DOHH2 (cell line): ENCODE measurements at regions not wholly inside any gene's neighbourhood (a gene's known extent, or its start where the extent isn't known, plus 50 kb on each side); places are given as distances from the start of the nearest gene placed in this dataset.

Source experiments
- H3F3A ChIP-seq: fragments of 200-600 bp; sonication (generic), shearing (Covaris generic); 2 replicates; pipeline ENCODE4 v1.6.0; 2016; ENCODE audit warnings: antibody characterized with exemption, mild to moderate bottlenecking; ENCODE audit not compliant: control insufficient read depth, insufficient read depth
- H3K27ac ChIP-seq: fragments of 200-600 bp; sonication (generic); 2 replicates; pipeline ENCODE4 v1.5.1; 2014; ENCODE audit warnings: low read depth, mild to moderate bottlenecking, low read length, moderate library complexity
- H3K27me3 ChIP-seq: fragments of 200-600 bp; sonication (generic); 2 replicates; pipeline ENCODE4 v1.6.1; 2014; ENCODE audit warnings: mild to moderate bottlenecking, low read length, mixed read lengths; ENCODE audit not compliant: control insufficient read depth
- H3K36me3 ChIP-seq: fragments of 200-600 bp; sonication (generic); 2 replicates; pipeline ENCODE4 v1.6.1; 2014; ENCODE audit warnings: mild to moderate bottlenecking, low read length, moderate library complexity, mixed read lengths; ENCODE audit not compliant: control insufficient read depth
- H3K4me1 ChIP-seq: fragments of 200-600 bp; sonication (generic); 2 replicates; pipeline ENCODE4 v1.6.1; 2014; ENCODE audit warnings: mild to moderate bottlenecking, low read length, mixed read lengths; ENCODE audit not compliant: control insufficient read depth
- H3K4me2 ChIP-seq: fragments of 200-600 bp; sonication (generic); 2 replicates; pipeline ENCODE4 v1.6.0; 2014; ENCODE audit warnings: mild to moderate bottlenecking, low read length, moderate library complexity
- H3K4me3 ChIP-seq: fragments of 200-600 bp; sonication (generic); 2 replicates; pipeline ENCODE4 v1.5.1; 2014; ENCODE audit warnings: mild to moderate bottlenecking, low read length, mixed read lengths
- H3K79me2 ChIP-seq: fragments of 200-600 bp; sonication (generic); 2 replicates; pipeline ENCODE4 v1.6.1; 2014; ENCODE audit warnings: mild to moderate bottlenecking, low read length, mixed read lengths; ENCODE audit not compliant: control insufficient read depth
- H3K9me2 ChIP-seq: fragments of 200-600 bp; sonication (generic); replicated peaks from 2 replicates; pipeline ENCODE4 v1.6.1; 2014; ENCODE audit warnings: mild to moderate bottlenecking, low read length, mixed read lengths; ENCODE audit not compliant: control insufficient read depth
- H3K9me3 ChIP-seq: fragments of 200-600 bp; sonication (generic); 2 replicates; pipeline ENCODE4 v1.6.1; 2014; ENCODE audit warnings: antibody characterized with exemption, low read length, mixed read lengths; ENCODE audit not compliant: control insufficient read depth, insufficient read depth
- H4K20me1 ChIP-seq: fragments of 200-600 bp; sonication (generic); 2 replicates; pipeline ENCODE4 v1.6.0; 2014; ENCODE audit warnings: low read depth, mild to moderate bottlenecking, antibody characterized with exemption, low read length, moderate library complexity; ENCODE audit not compliant: control insufficient read depth, insufficient read depth
- EZH2phosphoT487 ChIP-seq: fragments of 200-600 bp; sonication (generic); IDR thresholded peaks from 2 replicates; pipeline ENCODE4 v1.6.1; 2017; ENCODE audit warnings: borderline replicate concordance, mild to moderate bottlenecking, antibody characterized with exemption, low read length, moderate library complexity, mixed read lengths
- TF ChIP-seq, protein P1 (sequence below): fragments of 200-600 bp; sonication (generic); IDR thresholded peaks from one replicate; pipeline ENCODE4 v1.5.1; 2014; ENCODE audit warnings: antibody characterized with exemption, mild to moderate bottlenecking, low read depth, low read length; ENCODE audit not compliant: poor library complexity, severe bottlenecking

- Histone ChIP-seq H3F3A (no peaks in the 10 kb centered on the region), H4K20me1 (no peaks in the 10 kb centered on the region), H3K4me2 (no peak overlapping the region), H3K27ac (no peak overlapping the region), H3K9me2 (no peaks in the 10 kb centered on the region), H3K4me3 (no peak overlapping the region), H3K79me2 (no peaks in the 10 kb centered on the region), H3K36me3 (no peaks in the 10 kb centered on the region), H3K27me3 (no peaks in the 10 kb centered on the region), H3K4me1 (no peaks in the 10 kb centered on the region), H3K9me3 (no peaks in the 10 kb centered on the region)
- TF ChIP-seq, protein P1, sequence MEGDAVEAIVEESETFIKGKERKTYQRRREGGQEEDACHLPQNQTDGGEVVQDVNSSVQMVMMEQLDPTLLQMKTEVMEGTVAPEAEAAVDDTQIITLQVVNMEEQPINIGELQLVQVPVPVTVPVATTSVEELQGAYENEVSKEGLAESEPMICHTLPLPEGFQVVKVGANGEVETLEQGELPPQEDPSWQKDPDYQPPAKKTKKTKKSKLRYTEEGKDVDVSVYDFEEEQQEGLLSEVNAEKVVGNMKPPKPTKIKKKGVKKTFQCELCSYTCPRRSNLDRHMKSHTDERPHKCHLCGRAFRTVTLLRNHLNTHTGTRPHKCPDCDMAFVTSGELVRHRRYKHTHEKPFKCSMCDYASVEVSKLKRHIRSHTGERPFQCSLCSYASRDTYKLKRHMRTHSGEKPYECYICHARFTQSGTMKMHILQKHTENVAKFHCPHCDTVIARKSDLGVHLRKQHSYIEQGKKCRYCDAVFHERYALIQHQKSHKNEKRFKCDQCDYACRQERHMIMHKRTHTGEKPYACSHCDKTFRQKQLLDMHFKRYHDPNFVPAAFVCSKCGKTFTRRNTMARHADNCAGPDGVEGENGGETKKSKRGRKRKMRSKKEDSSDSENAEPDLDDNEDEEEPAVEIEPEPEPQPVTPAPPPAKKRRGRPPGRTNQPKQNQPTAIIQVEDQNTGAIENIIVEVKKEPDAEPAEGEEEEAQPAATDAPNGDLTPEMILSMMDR = no peak
Measured at GRCh38 chr17:69914520-69914919, 160.5 kb upstream of the KCNJ16 start.

DNA sequence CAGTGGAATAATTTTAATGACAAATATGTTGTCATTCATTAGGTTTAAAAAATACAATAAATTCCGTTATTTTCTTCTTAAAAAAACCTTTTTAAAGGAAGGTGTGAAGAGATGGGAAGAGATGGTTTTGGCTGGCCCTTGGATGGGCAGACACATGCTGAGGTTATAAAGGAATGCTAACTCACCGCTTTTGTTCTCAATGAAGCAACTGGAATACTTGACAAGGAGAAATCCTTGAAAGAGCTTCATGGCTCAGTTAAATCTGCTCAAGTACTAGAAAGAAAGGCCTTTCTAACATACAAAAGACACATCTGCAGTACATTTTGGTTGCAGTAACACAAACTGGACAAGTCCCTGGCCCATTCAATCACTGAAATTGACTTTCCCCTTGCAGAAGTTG lies 158.3 kb upstream of the KCNJ16 start:
- Histone ChIP-seq H3K36me3 (no peaks in the 10 kb centered on the region), H3K4me1 (no peaks in the 10 kb centered on the region), H3F3A (no peaks in the 10 kb centered on the region), H3K4me3 (no peak overlapping the region), H3K27ac (no peak overlapping the region), H3K79me2 (no peaks in the 10 kb centered on the region), H3K4me2 (no peak overlapping the region), H3K9me2 (no peaks in the 10 kb centered on the region), H4K20me1 (no peaks in the 10 kb centered on the region), H3K9me3 (no peaks in the 10 kb centered on the region), H3K27me3 (no peaks in the 10 kb centered on the region)
- TF ChIP-seq, protein P1 = no peak
- no peak for TF ChIP-seq EZH2phosphoT487

DNA sequence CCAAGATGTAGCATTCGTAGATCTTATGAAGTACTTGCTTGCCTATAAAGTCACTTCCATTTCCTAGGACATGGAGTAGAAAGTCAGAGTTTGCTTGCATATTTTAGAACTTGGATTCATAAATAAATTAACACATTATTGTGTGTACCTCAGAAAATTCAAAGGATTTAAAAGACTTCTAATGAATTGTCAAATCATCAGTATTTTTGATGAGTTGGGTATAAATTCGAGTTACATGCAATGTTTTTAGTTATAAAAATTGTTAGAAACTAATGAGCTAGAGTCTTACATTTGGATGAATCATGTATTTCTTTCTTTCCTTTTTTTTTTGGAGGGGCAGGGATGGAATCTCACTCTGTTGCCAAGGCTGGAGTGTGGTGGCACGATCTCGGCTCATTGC lies 156.9 kb upstream of the KCNJ16 start:
- Histone ChIP-seq H4K20me1 (no peaks in the 10 kb centered on the region), H3K27me3 (no peaks in the 10 kb centered on the region), H3K79me2 (no peaks in the 10 kb centered on the region), H3F3A (no peaks in the 10 kb centered on the region), H3K4me1 (no peaks in the 10 kb centered on the region), H3K27ac (no peak overlapping the region), H3K4me2 (no peak overlapping the region), H3K9me3 (no peaks in the 10 kb centered on the region), H3K9me2 (no peaks in the 10 kb centered on the region), H3K4me3 (no peak overlapping the region), H3K36me3 (no peaks in the 10 kb centered on the region)
- TF ChIP-seq, protein P1 = no peak
- TF ChIP-seq EZH2phosphoT487 = no peak

GRCh38 chr17:69919789-69920188 lies 155.2 kb upstream of the KCNJ16 start:
- Histone ChIP-seq H3K36me3 (no peaks in the 10 kb centered on the region), H3F3A (no peaks in the 10 kb centered on the region), H4K20me1 (no peaks in the 10 kb centered on the region), H3K9me2 (no peaks in the 10 kb centered on the region), H3K27ac (no peak overlapping the region), H3K4me1 (no peaks in the 10 kb centered on the region), H3K4me2 (no peak overlapping the region), H3K27me3 (no peaks in the 10 kb centered on the region), H3K4me3 (no peak overlapping the region), H3K9me3 (no peaks in the 10 kb centered on the region), H3K79me2 (no peaks in the 10 kb centered on the region)
- TF ChIP-seq, protein P1 = no peak
